ENCODE measurements at regions not wholly inside any gene's neighbourhood (a gene's known extent, or its start where the extent isn't known, plus 50 kb on each side); places are given as distances from the start of the nearest gene placed in this dataset.
"Not testable (repeated sequence)": the region's sequence is repeated elsewhere in the genome, so short reads cannot be mapped to it uniquely, and the experiment has no call there.

- H3K4me3 ChIP-seq (ENCODE audit: low read length); H3K36me3 ChIP-seq (ENCODE audit: insufficient read depth, low read length); H3K4me3 Mint-ChIP-seq; H3K27ac ChIP-seq (ENCODE audit: low read depth, low read length); H3K36me3 Mint-ChIP-seq; POLR2A ChIA-PET; H3K9me3 ChIP-seq (ENCODE audit: low read length); H3K4me1 Mint-ChIP-seq; H3K27me3 Mint-ChIP-seq; H3K4me1 ChIP-seq (ENCODE audit: insufficient read depth, low read length); CTCF ChIA-PET; H3K9me3 Mint-ChIP-seq; H3K27ac Mint-ChIP-seq; DNase-seq; H3K27me3 ChIP-seq (ENCODE audit: insufficient read depth, low read length, poor library complexity, severe bottlenecking): not testable (repeated sequence)
Measured at GRCh38 chr16:88229710-88230109, 153.0 kb upstream of the ZNF469 start.

GRCh38 chr16:88230276-88230966, 152.3 kb upstream of the ZNF469 start:
- H3K27me3 ChIP-seq (ENCODE audit: insufficient read depth, low read length, poor library complexity, severe bottlenecking); H3K9me3 ChIP-seq (ENCODE audit: low read length); H3K36me3 Mint-ChIP-seq; H3K4me1 ChIP-seq (ENCODE audit: insufficient read depth, low read length); H3K9me3 Mint-ChIP-seq; DNase-seq; H3K27ac ChIP-seq (ENCODE audit: low read depth, low read length); H3K27me3 Mint-ChIP-seq; H3K4me3 Mint-ChIP-seq; H3K36me3 ChIP-seq (ENCODE audit: insufficient read depth, low read length); H3K4me3 ChIP-seq (ENCODE audit: low read length); CTCF ChIA-PET; POLR2A ChIA-PET; H3K4me1 Mint-ChIP-seq: not testable (repeated sequence)
- H3K27ac Mint-ChIP-seq: peak overlapping the region in 1 of 8 donors; percentile 68

DNA sequence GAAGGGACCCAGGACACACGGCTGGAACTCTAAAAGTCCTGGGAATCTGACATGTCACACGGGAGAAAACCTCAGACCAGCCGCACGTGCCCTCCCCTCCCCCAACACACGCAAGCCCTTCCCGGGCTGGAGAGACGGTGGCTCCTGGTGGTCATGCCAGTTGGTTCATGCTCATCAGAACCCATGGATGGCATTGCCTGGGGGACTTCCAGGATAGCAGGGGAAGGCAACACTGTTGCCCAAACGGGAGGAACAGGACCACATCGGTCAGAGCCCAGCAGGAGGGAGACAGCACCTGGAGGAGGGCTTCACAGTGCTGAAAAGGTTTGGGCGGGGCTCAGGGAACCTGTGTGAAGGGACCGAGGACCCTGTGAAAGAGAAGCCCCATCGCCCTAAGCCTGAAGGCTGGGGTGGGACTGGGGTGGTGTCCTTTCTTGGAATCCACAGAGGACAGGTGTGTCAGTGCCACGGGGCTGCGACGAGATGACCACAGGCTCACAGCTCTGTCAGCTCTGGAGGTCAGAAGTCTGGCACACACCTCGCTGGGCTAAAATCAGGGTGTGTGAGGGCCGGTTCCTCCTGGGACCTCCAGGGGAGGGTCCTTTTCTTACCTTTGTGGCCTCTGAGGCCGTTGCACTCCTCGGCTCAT, 151.7 kb upstream of the ZNF469 start:
- H3K4me3 Mint-ChIP-seq; H3K27ac ChIP-seq (ENCODE audit: low read depth, low read length); H3K36me3 ChIP-seq (ENCODE audit: insufficient read depth, low read length); H3K9me3 Mint-ChIP-seq; DNase-seq; H3K4me1 Mint-ChIP-seq; H3K27me3 ChIP-seq (ENCODE audit: insufficient read depth, low read length, poor library complexity, severe bottlenecking); H3K27ac Mint-ChIP-seq; POLR2A ChIA-PET; H3K4me1 ChIP-seq (ENCODE audit: insufficient read depth, low read length); CTCF ChIA-PET; H3K9me3 ChIP-seq (ENCODE audit: low read length); H3K4me3 ChIP-seq (ENCODE audit: low read length); H3K36me3 Mint-ChIP-seq: not testable (repeated sequence)
- H3K27me3 Mint-ChIP-seq: peaks cover 2 to 11% of the 10 kb centered on the region in 2 donors

GRCh38 chr16:88231839-88232238, 150.9 kb upstream of the ZNF469 start:
- H3K9me3 ChIP-seq (ENCODE audit: low read length); H3K36me3 Mint-ChIP-seq; H3K36me3 ChIP-seq (ENCODE audit: insufficient read depth, low read length); H3K27me3 ChIP-seq (ENCODE audit: insufficient read depth, low read length, poor library complexity, severe bottlenecking); CTCF ChIA-PET; H3K27ac ChIP-seq (ENCODE audit: low read depth, low read length); H3K4me3 Mint-ChIP-seq; H3K4me3 ChIP-seq (ENCODE audit: low read length); H3K4me1 Mint-ChIP-seq; POLR2A ChIA-PET; H3K9me3 Mint-ChIP-seq; H3K27ac Mint-ChIP-seq; H3K4me1 ChIP-seq (ENCODE audit: insufficient read depth, low read length); DNase-seq: not testable (repeated sequence)
- H3K27me3 Mint-ChIP-seq: peaks cover 4 to 11% of the 10 kb centered on the region in 2 donors

GRCh38 chr16:88232401-88233258, 150.1 kb upstream of the ZNF469 start:
- H3K4me1 ChIP-seq (ENCODE audit: insufficient read depth, low read length); H3K9me3 ChIP-seq (ENCODE audit: low read length); H3K27ac ChIP-seq (ENCODE audit: low read depth, low read length); H3K36me3 ChIP-seq (ENCODE audit: insufficient read depth, low read length); H3K36me3 Mint-ChIP-seq; H3K9me3 Mint-ChIP-seq; H3K4me3 ChIP-seq (ENCODE audit: low read length); DNase-seq; H3K4me3 Mint-ChIP-seq; POLR2A ChIA-PET; H3K4me1 Mint-ChIP-seq; H3K27me3 ChIP-seq (ENCODE audit: insufficient read depth, low read length, poor library complexity, severe bottlenecking); CTCF ChIA-PET; H3K27ac Mint-ChIP-seq: not testable (repeated sequence)
- H3K27me3 Mint-ChIP-seq: peaks cover 4 to 11% of the 10 kb centered on the region in 2 donors

DNA sequence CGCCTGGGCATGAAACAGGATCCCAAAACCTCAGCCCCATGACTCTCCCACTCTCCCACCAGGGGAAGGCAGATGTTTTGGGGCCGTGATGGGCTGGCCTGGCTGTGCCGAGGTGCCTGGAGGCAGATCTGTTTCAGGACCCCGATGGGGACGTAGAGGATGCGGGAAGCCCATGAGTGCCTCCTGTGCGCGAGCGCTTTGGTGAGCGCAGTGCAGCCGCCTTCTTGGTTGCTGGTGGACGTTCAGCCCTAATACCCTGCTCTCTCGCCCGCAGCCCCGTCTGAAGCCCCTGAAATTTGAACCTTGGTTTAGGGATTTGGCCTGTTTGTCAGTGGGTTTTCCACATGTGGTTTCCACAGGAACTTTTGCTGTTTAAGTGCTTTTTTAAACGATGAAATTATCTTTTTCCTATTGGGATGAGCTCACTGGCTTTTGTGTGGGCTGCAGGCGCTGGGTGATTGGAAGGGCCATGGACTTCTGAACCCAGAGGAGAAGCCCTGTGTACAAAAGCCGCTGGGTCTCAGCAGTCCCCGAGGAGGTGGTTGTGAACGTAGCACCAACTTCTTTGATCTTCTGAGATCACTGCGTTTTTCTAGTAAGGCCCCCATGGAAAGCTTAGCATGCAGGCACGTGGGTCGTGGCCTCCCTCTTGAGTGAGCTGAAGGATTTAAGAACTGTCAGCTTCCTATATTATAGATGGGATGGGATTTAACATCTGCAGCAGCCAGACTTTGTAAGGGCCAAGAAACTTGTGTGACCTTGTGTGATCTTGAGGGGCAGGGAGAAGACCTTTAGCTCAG, 148.9 kb upstream of the ZNF469 start:
- H3K4me1 ChIP-seq (ENCODE audit: insufficient read depth, low read length); H3K27ac Mint-ChIP-seq; H3K4me3 ChIP-seq (ENCODE audit: low read length); H3K36me3 Mint-ChIP-seq; H3K4me3 Mint-ChIP-seq; DNase-seq; H3K36me3 ChIP-seq (ENCODE audit: insufficient read depth, low read length); POLR2A ChIA-PET; H3K27ac ChIP-seq (ENCODE audit: low read depth, low read length); CTCF ChIA-PET; H3K4me1 Mint-ChIP-seq; H3K9me3 ChIP-seq (ENCODE audit: low read length); H3K27me3 ChIP-seq (ENCODE audit: insufficient read depth, low read length, poor library complexity, severe bottlenecking); H3K9me3 Mint-ChIP-seq: not testable (repeated sequence)
- peaks cover 4 to 16% of the 10 kb centered on the region in 2 donors for H3K27me3 Mint-ChIP-seq

GRCh38 chr16:88234421-88235271, 148.1 kb upstream of the ZNF469 start:
- H3K27ac Mint-ChIP-seq; H3K4me3 ChIP-seq (ENCODE audit: low read length); H3K4me1 ChIP-seq (ENCODE audit: insufficient read depth, low read length); H3K4me3 Mint-ChIP-seq; H3K4me1 Mint-ChIP-seq; H3K36me3 ChIP-seq (ENCODE audit: insufficient read depth, low read length); POLR2A ChIA-PET; CTCF ChIA-PET; H3K9me3 Mint-ChIP-seq; H3K27ac ChIP-seq (ENCODE audit: low read depth, low read length); H3K36me3 Mint-ChIP-seq; DNase-seq; H3K9me3 ChIP-seq (ENCODE audit: low read length); H3K27me3 ChIP-seq (ENCODE audit: insufficient read depth, low read length, poor library complexity, severe bottlenecking): not testable (repeated sequence)
- H3K27me3 Mint-ChIP-seq: peaks cover 4 to 16% of the 10 kb centered on the region in 2 donors
